ENCODE measurements at regions not wholly inside any gene's neighbourhood (a gene's known extent, or its start where the extent isn't known, plus 50 kb on each side); places are given as distances from the start of the nearest gene placed in this dataset.

- no peaks in the 10 kb centered on the region for H3K4me1 ChIP-seq (replicated peaks in 1 of 2)
- no peaks in the 10 kb centered on the region for H3K27me3 ChIP-seq
- TF ChIP-seq POLR2A (IDR thresholded peaks at IDR 0.05) = no peak
- TF ChIP-seq CTCF (IDR thresholded peaks at IDR 0.05) = no peak
- no peaks in the 10 kb centered on the region for H3K9me3 ChIP-seq (replicated peaks in 1 of 3)
- intact Hi-C loops (cut with DNase I) = no loop called here
- WGBS, 4 donors = 63 to 79% (median 78%) methylated on average over 4 to 5 of the region's 5 CpGs
- no peak overlapping the region for H3K4me3 ChIP-seq
- H3K27ac ChIP-seq = no peak overlapping the region
- no peak for DNase-seq
- no peaks in the 10 kb centered on the region for H3K36me3 ChIP-seq (replicated peaks in 1 of 2)
These were observed 528.8 kb downstream of the BUD13 start for GRCh38 chr11:116243991-116244390.

- TF ChIP-seq POLR2A (IDR thresholded peaks at IDR 0.05) (no peak), CTCF (IDR thresholded peaks at IDR 0.05) (no peak)
- no peak for DNase-seq
- 86 to 94% (median 90%) methylated on average over 4 of the region's 4 CpGs for WGBS, 4 donors
- intact Hi-C loops (cut with DNase I) = no loop called here
- Histone ChIP-seq H3K27ac (no peak overlapping the region), H3K4me3 (no peak overlapping the region), H3K4me1 (replicated peaks in 1 of 2) (no peaks in the 10 kb centered on the region), H3K27me3 (no peaks in the 10 kb centered on the region), H3K9me3 (replicated peaks in 1 of 3) (no peaks in the 10 kb centered on the region), H3K36me3 (replicated peaks in 1 of 2) (no peaks in the 10 kb centered on the region)
These were observed 530.8 kb downstream of the BUD13 start for GRCh38 chr11:116242006-116242405.

- Histone ChIP-seq H3K27me3 (no peaks in the 10 kb centered on the region), H3K4me3 (no peak overlapping the region), H3K9me3 (replicated peaks in 1 of 3) (no peaks in the 10 kb centered on the region), H3K36me3 (replicated peaks in 1 of 2) (no peaks in the 10 kb centered on the region), H3K27ac (no peak overlapping the region), H3K4me1 (replicated peaks in 1 of 2) (no peaks in the 10 kb centered on the region)
- no peak for DNase-seq
- intact Hi-C loops (cut with DNase I) = no loop called here
- TF ChIP-seq CTCF (IDR thresholded peaks at IDR 0.05) (no peak), POLR2A (IDR thresholded peaks at IDR 0.05) (no peak)
- WGBS, 4 donors = 54 to 68% (median 61%) methylated on average over 4 of the region's 4 CpGs
These were observed 532.1 kb downstream of the BUD13 start for GRCh38 chr11:116240710-116241109.

DNA sequence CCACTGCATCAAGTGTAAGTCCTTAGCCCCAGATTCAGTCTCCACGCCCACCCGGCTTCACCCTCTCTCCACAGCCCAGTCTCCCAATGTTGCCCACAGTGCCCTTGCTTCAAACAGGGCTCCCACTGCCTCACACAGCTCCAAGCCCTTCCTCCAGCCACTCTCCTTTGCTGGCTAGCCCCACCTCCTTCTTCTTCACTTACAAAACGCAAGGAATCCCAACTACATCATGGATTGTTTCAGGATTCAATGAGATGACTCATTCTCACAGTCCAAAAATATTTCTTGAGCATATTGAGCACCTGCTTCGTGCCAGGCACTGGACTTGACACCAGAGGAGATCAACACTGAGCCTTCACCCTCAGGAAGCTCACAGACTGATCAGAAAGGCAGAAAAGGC, 533.5 kb downstream of the BUD13 start:
- H3K9me3 ChIP-seq (replicated peaks in 1 of 3) = no peaks in the 10 kb centered on the region
- H3K27me3 ChIP-seq = no peaks in the 10 kb centered on the region
- 73 to 87% (median 79%) methylated on average over 4 of the region's 4 CpGs for WGBS, 4 donors
- intact Hi-C loops (cut with DNase I) = no loop called here
- H3K27ac ChIP-seq = no peak overlapping the region
- no peaks in the 10 kb centered on the region for H3K4me1 ChIP-seq (replicated peaks in 1 of 2)
- no peaks in the 10 kb centered on the region for H3K36me3 ChIP-seq (replicated peaks in 1 of 2)
- DNase-seq = no peak
- no peak overlapping the region for H3K4me3 ChIP-seq
- no peak for TF ChIP-seq POLR2A (IDR thresholded peaks at IDR 0.05)
- no peak for TF ChIP-seq CTCF (IDR thresholded peaks at IDR 0.05)
